GM12872 (cell line): ENCODE measurements at regions not wholly inside any gene's neighbourhood (a gene's known extent, or its start where the extent isn't known, plus 50 kb on each side); places are given as distances from the start of the nearest gene placed in this dataset.

Experiments
- CTCF ChIP-seq: IDR thresholded peaks from 3 replicates; pipeline ENCODE4 v1.5.1; 2011; ENCODE audit warnings: low read depth, mild to moderate bottlenecking, low read length, moderate library complexity; ENCODE audit not compliant: insufficient read depth

GRCh38 chr6:2471472-2471871, 226.1 kb upstream of the GMDS start:
- TF ChIP-seq CTCF = no peak

- TF ChIP-seq CTCF = no peak
Observed at GRCh38 chr6:2469428-2469827, 224.0 kb upstream of the GMDS start.

GRCh38 chr6:2468601-2468955, 223.2 kb upstream of the GMDS start:
- TF ChIP-seq CTCF = no peak

- no peak for TF ChIP-seq CTCF
Observed at GRCh38 chr6:2467929-2468600, 222.7 kb upstream of the GMDS start.

GRCh38 chr6:2465336-2465735, 219.9 kb upstream of the GMDS start:
- TF ChIP-seq CTCF = no peak

- no peak for TF ChIP-seq CTCF
Observed at GRCh38 chr6:2464641-2465040, 219.2 kb upstream of the GMDS start.

GRCh38 chr6:2462831-2463230, 217.4 kb upstream of the GMDS start:
- no peak for TF ChIP-seq CTCF
